CD4-positive, alpha-beta memory T cell (primary cell): ENCODE measurements at regions not wholly inside any gene's neighbourhood (a gene's known extent, or its start where the extent isn't known, plus 50 kb on each side); places are given as distances from the start of the nearest gene placed in this dataset.

Source experiments
- CTCF ChIA-PET: fragments of 350-600 bp; sonication (Branson Sonifier 250); formaldehyde crosslinking; loops from one replicate; lab custom pipeline; 2021; ENCODE audit warnings: inconsistent platforms; ENCODE audit not compliant: partially characterized antibody; lab: Charles Lee
- POLR2A ChIA-PET: fragments of 350-600 bp; sonication (Branson Sonifier 250); formaldehyde crosslinking; loops from one replicate; lab custom pipeline; 2021; ENCODE audit not compliant: partially characterized antibody; lab: Charles Lee
- DNase-seq, 5 donors: peaks; one replicate each; pipeline versions ENCODE4 v3.0.0 to v3.0.0-alpha.2; 2020 to 2022; ENCODE audit warnings: mixed read lengths in 1 of 5
- H3K27ac ChIP-seq: one replicate; pipeline ENCODE4 v1.7.0; 2013; ENCODE audit warnings: low read depth, low read length
- H3K27me3 ChIP-seq: 2 replicates; pipeline ENCODE4 v1.7.0; 2013; ENCODE audit warnings: mild to moderate bottlenecking, low read length, moderate library complexity; ENCODE audit not compliant: insufficient read depth
- H3K36me3 ChIP-seq: 2 replicates; pipeline ENCODE4 v1.7.0; 2013; ENCODE audit warnings: mild to moderate bottlenecking, low read length, moderate library complexity; ENCODE audit not compliant: insufficient read depth
- H3K4me1 ChIP-seq: 2 replicates; pipeline ENCODE4 v1.7.0; 2013; ENCODE audit warnings: mild to moderate bottlenecking, low read length, moderate library complexity; ENCODE audit not compliant: insufficient read depth
- H3K4me3 ChIP-seq, 2 donors: one replicate each; pipeline ENCODE4 v1.7.0; 2013; ENCODE audit warnings: low read length in 2 of 2, mild to moderate bottlenecking in 1 of 2
- H3K9me3 ChIP-seq, 2 donors: one replicate each; pipeline ENCODE4 v1.7.0; 2013; ENCODE audit warnings: low read length in 2 of 2, control low read depth in 1 of 2; ENCODE audit not compliant: control insufficient read depth in 1 of 2
- H3K27ac Mint-ChIP-seq, 7 donors: one replicate each; pipeline ENCODE4 v1.8.0; 2020 to 2021; ENCODE audit warnings: mixed read lengths in 7 of 7, mild to moderate bottlenecking in 6 of 7, inconsistent platforms in 3 of 7, moderate library complexity in 3 of 7
- H3K27me3 Mint-ChIP-seq, 2 donors: one replicate each; pipeline ENCODE4 v1.8.0; 2020 to 2021; ENCODE audit warnings: mixed read lengths in 2 of 2
- H3K36me3 Mint-ChIP-seq, 2 donors: one replicate each; pipeline ENCODE4 v1.8.0; 2020 to 2021; ENCODE audit warnings: mixed read lengths in 2 of 2, inconsistent platforms in 1 of 2, mild to moderate bottlenecking in 1 of 2
- H3K4me1 Mint-ChIP-seq, 4 donors: one replicate each; pipeline ENCODE4 v1.8.0; 2020 to 2021; ENCODE audit warnings: mixed read lengths in 4 of 4, mild to moderate bottlenecking in 1 of 4
- H3K4me3 Mint-ChIP-seq, 8 donors: one replicate each; pipeline ENCODE4 v1.8.0; 2020 to 2021; ENCODE audit warnings: mixed read lengths in 8 of 8, mild to moderate bottlenecking in 7 of 8, moderate library complexity in 6 of 8, inconsistent platforms in 3 of 8
- H3K9me3 Mint-ChIP-seq, 8 donors: one replicate each; pipeline ENCODE4 v1.8.0; 2020 to 2021; ENCODE audit warnings: mixed read lengths in 8 of 8, mild to moderate bottlenecking in 5 of 8, inconsistent platforms in 3 of 8, moderate library complexity in 1 of 8
- intact Hi-C: fragments of 100-400 bp; cut with micrococcal nuclease; formaldehyde crosslinking; loops from one replicate; pipeline ENCODE4 v1.15.1; 2023

GRCh38 chr15:31265090-31265870 is 61.4 kb upstream of the KLF13 start:
- H3K27ac Mint-ChIP-seq, result peak overlapping the region; percentile 70 to 99 (median 96)
- intact Hi-C loops, result loop anchor here (5.0 kb wide), 1 partner anchor 127 kb away; no protein-coding TSS in a partner anchor
- Histone ChIP-seq H3K27me3 (no peaks in the 10 kb centered on the region), H3K4me3 (peak overlapping the region in 1 of 2 donors; percentile 20), H3K9me3 (no peaks in the 10 kb centered on the region), H3K27ac (peak overlapping the region; percentile 70), H3K36me3 (no peaks in the 10 kb centered on the region), H3K4me1 (peaks cover 72% of the 10 kb centered on the region)
- H3K4me1 Mint-ChIP-seq, result peaks cover 62 to 79% (median 72%) of the 10 kb centered on the region in 4 donors
- CTCF ChIA-PET, result interaction anchor here (1.3 to 4.5 kb wide), 13 partner anchors 13 to 224 kb away, joined by 3 to 46 read pairs (median 10); partner anchors contain the start of gene KLF13
- H3K36me3 Mint-ChIP-seq, result no peaks in the 10 kb centered on the region
- DNase-seq, result no peak
- H3K4me3 Mint-ChIP-seq, result peak overlapping the region; percentile 26 to 81 (median 64)
- H3K9me3 Mint-ChIP-seq, result no peaks in the 10 kb centered on the region
- POLR2A ChIA-PET, result interaction anchor here (0.8 to 11.1 kb wide), 26 partner anchors 7 to 223 kb away, joined by 3 to 242 read pairs (median 6); partner anchors contain the start of gene KLF13
- H3K27me3 Mint-ChIP-seq, result no peaks in the 10 kb centered on the region

DNA sequence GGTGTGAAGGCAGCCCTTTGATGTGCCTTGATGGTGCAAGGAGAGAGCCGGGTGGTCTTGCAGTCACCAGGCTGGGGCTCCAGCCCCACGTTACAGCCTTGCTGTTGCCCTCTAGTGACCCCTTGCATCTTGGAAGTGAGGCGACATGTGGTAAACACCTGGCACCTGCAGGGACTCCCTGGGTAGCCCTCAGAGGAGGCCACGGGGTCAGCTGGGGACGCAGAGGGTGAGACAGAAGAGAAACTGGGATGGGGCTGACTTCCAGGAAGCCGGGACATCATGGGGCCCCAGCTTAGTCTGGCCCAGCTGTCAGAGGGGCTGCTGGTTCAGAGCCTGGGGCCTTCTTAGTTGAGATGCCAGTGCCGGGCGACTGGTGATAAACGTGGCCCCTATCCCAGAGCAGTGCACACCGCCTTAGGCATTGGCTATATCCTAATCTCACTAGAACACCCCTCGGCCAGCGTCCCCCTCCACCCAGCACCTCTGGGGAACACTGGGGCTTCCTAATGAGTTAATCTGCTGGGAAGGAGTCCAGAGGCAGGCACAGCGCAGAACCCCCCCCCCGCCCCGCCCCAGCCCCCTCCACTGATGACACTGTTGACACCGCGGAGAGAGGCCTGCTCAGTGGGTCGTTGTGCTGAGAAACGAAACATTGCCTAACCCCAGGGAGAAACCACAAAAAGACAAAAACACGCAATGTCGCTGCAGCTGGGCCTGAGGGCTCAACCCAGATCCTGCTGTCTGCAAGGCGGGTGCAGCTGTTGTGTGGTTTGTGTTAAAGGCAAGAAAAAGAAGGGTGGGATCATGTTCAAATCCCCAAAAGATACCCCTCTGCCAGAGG is 60.5 kb upstream of the KLF13 start:
- H3K4me3 Mint-ChIP-seq, result peak overlapping the region; percentile 1 to 86 (median 78)
- Histone ChIP-seq H3K9me3 (no peaks in the 10 kb centered on the region), H3K4me3 (peak overlapping the region in 1 of 2 donors; percentile 20), H3K4me1 (peaks cover 75% of the 10 kb centered on the region), H3K27ac (peak overlapping the region; percentile 70), H3K27me3 (no peaks in the 10 kb centered on the region), H3K36me3 (no peaks in the 10 kb centered on the region)
- H3K27me3 Mint-ChIP-seq, result no peaks in the 10 kb centered on the region
- peak; percentile 76 to 84 (median 80) for DNase-seq
- intact Hi-C loops, result loop anchor here (1.0 to 5.0 kb wide), 3 partner anchors 60 to 126 kb away; partner anchors contain the start of gene KLF13
- H3K4me1 Mint-ChIP-seq, result peaks cover 62 to 83% (median 74%) of the 10 kb centered on the region in 4 donors
- ChIA-PET CTCF (interaction anchor here (0.9 to 4.5 kb wide), 8 partner anchors 9 to 223 kb away, joined by 3 to 46 read pairs (median 10); no protein-coding TSS in a partner anchor), POLR2A (interaction anchor here (0.6 to 11.1 kb wide), 30 partner anchors 10 to 222 kb away, joined by 3 to 242 read pairs (median 4); partner anchors contain the start of gene KLF13)
- peak overlapping the region; percentile 70 to 99 (median 96) for H3K27ac Mint-ChIP-seq
- peaks cover 0 to 2% (median 0%) of the 10 kb centered on the region in 8 donors for H3K9me3 Mint-ChIP-seq
- no peaks in the 10 kb centered on the region for H3K36me3 Mint-ChIP-seq

DNA sequence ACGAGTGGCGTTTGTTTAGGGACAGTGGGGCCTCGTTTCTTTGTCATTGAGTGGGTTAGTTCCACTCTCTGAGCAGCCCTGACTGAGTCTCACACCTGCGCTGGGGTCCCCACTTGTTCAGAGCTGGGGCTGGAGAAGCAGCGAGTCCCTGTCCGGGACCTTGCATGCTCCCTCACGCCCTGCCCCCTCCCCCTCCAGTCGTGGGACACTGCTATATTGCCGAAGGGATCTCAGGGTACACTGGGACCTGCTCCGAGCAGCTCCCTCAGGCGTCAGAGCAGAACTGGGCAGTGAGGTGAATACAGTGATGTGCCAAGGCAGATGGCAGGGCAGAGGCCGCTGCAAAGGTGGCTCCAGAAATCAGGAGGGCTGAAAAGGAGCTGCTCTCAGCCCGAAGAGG is 59.9 kb upstream of the KLF13 start:
- H3K27me3 ChIP-seq, result no peaks in the 10 kb centered on the region
- POLR2A ChIA-PET, result interaction anchor here (0.6 to 11.1 kb wide), 29 partner anchors 9 to 222 kb away, joined by 3 to 242 read pairs (median 4); partner anchors contain the start of gene KLF13
- no peaks in the 10 kb centered on the region for H3K9me3 ChIP-seq
- H3K27me3 Mint-ChIP-seq, result no peaks in the 10 kb centered on the region
- H3K36me3 ChIP-seq, result no peaks in the 10 kb centered on the region
- peak overlapping the region; percentile 55 for H3K27ac ChIP-seq
- intact Hi-C loops, result loop anchor here (1.0 to 5.0 kb wide), 3 partner anchors 60 to 126 kb away; partner anchors contain the start of gene KLF13
- peaks cover 0 to 2% (median 0%) of the 10 kb centered on the region in 8 donors for H3K9me3 Mint-ChIP-seq
- CTCF ChIA-PET, result interaction anchor here (0.9 to 4.5 kb wide), 3 partner anchors 9 to 222 kb away, joined by 3 to 46 read pairs (median 3); no protein-coding TSS in a partner anchor
- peak overlapping the region; percentile 1 to 86 (median 78) for H3K4me3 Mint-ChIP-seq
- peaks cover 61 to 82% (median 69%) of the 10 kb centered on the region in 4 donors for H3K4me1 Mint-ChIP-seq
- peaks cover 71% of the 10 kb centered on the region for H3K4me1 ChIP-seq
- H3K36me3 Mint-ChIP-seq, result no peaks in the 10 kb centered on the region
- no peak overlapping the region for H3K4me3 ChIP-seq
- peak overlapping the region; percentile 70 to 99 (median 96) for H3K27ac Mint-ChIP-seq
- DNase-seq, result no peak

- no peak for DNase-seq
- no peak overlapping the region for H3K4me3 ChIP-seq
- H3K4me1 Mint-ChIP-seq, result peaks cover 56 to 76% (median 63%) of the 10 kb centered on the region in 4 donors
- ChIA-PET CTCF (interaction anchor here (0.9 to 4.5 kb wide), 8 partner anchors 8 to 223 kb away, joined by 3 to 46 read pairs (median 3); no protein-coding TSS in a partner anchor), POLR2A (interaction anchor here (0.6 to 11.1 kb wide), 23 partner anchors 10 to 221 kb away, joined by 3 to 242 read pairs (median 3); partner anchors contain the start of gene KLF13)
- H3K27ac Mint-ChIP-seq, result peak overlapping the region; percentile 70 to 99 (median 96)
- peak overlapping the region in 7 of 8 donors; percentile 44 to 78 (median 67) for H3K4me3 Mint-ChIP-seq
- peaks cover 0 to 2% (median 0%) of the 10 kb centered on the region in 8 donors for H3K9me3 Mint-ChIP-seq
- H3K27me3 Mint-ChIP-seq, result no peaks in the 10 kb centered on the region
- H3K27me3 ChIP-seq, result no peaks in the 10 kb centered on the region
- H3K9me3 ChIP-seq, result no peaks in the 10 kb centered on the region
- H3K27ac ChIP-seq, result peak overlapping the region; percentile 55
- intact Hi-C loops, result loop anchor here (2.0 to 5.0 kb wide), 2 partner anchors 93 to 125 kb away; no protein-coding TSS in a partner anchor
- H3K36me3 ChIP-seq, result no peaks in the 10 kb centered on the region
- H3K4me1 ChIP-seq, result peaks cover 64% of the 10 kb centered on the region
- no peaks in the 10 kb centered on the region for H3K36me3 Mint-ChIP-seq
Observed at GRCh38 chr15:31267161-31268107, 59.2 kb upstream of the KLF13 start.

DNA sequence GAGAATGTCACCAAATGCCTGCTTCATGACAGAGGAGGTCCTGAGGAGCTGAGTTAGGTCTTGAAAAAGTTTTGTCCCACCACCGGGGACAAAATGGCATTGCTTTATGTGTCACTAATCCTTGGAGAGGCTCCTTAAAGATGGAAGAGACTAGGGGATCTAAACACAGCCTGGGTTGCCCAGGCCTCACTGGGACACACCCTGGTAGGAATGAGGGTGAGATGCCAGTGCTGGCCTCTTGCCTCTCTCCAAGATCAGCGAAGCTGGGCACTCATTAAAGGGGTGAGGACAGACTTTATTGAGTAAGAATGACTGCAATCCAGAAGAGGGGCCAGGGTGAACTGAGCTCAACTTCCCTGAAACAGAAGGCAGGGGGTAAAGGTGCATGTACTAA is 58.5 kb upstream of the KLF13 start:
- Histone ChIP-seq H3K27ac (no peak overlapping the region), H3K27me3 (no peaks in the 10 kb centered on the region), H3K4me1 (peaks cover 58% of the 10 kb centered on the region), H3K9me3 (no peaks in the 10 kb centered on the region), H3K36me3 (no peaks in the 10 kb centered on the region), H3K4me3 (no peak overlapping the region)
- Mint-ChIP-seq H3K36me3 (no peaks in the 10 kb centered on the region), H3K4me3 (peak overlapping the region in 2 of 8 donors; percentile 65 to 76), H3K9me3 (peaks cover 0 to 2% (median 0%) of the 10 kb centered on the region in 8 donors), H3K27ac (peak overlapping the region in 6 of 7 donors; percentile 70 to 97 (median 93)), H3K4me1 (peaks cover 49 to 70% (median 56%) of the 10 kb centered on the region in 4 donors), H3K27me3 (no peaks in the 10 kb centered on the region)
- intact Hi-C loops, result loop anchor here (5.0 kb wide), 1 partner anchor 124 kb away; no protein-coding TSS in a partner anchor
- ChIA-PET POLR2A (interaction anchor here (0.9 to 11.1 kb wide), 5 partner anchors 53 to 215 kb away, joined by 3 to 242 read pairs (median 60); partner anchors contain the start of gene KLF13), CTCF (interaction anchor here (1.0 to 1.3 kb wide), 6 partner anchors 55 to 222 kb away, joined by 3 to 4 read pairs (median 3); no protein-coding TSS in a partner anchor)
- no peak for DNase-seq
